ENCODE measurements at regions not wholly inside any gene's neighbourhood (a gene's known extent, or its start where the extent isn't known, plus 50 kb on each side); places are given as distances from the start of the nearest gene placed in this dataset.

DNA sequence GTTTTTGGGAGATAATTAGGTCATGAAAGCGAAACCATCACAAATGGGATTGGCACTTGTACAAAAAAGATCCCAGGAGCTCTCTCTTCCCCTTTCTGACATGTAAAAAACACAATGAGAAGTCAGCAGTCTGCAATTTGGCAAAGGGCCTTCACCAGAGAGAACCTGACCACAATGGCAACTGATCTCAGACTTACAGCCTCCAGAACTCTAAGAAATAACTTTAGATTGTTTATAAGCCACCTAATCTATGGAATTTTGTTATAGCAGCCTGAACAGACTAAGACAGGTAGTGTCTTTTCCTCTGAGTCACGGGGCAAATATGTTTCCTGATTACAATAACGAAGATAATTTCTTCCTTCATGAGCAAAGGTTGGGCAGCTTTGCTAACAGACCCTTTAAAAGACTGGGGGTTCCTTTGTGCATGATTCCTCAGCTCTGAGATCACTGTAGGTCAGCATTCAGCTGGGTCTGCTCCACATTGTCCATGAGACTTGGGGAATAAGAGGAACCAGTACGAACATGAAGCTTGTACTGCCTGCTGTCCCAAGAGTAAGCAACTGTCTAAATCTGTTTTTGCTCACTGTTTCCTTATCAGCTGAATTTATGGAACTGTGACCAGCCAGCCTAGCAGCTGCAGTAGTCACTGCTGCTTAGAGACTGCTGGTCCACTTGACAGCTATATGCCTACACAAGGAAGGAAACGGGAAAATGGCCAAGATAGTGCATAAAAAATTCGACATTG is 191.6 kb downstream of the ANAPC10 start:
- no peaks in the 10 kb centered on the region for H3K27me3 ChIP-seq (ENCODE audit: insufficient read depth, poor library complexity, severe bottlenecking)
- DNase-seq (ENCODE audit: low spot score) = no peak

GRCh38 chr4:144910723-144911122 is 187.3 kb downstream of the ANAPC10 start:
- DNase-seq (ENCODE audit: low spot score) (no peak), ATAC-seq (ENCODE audit: low read depth) (no peak)
- TF ChIP-seq CTCF (IDR thresholded peaks at IDR 0.05; ENCODE audit: poor library complexity, severe bottlenecking) = no peak
- no peak overlapping the region for H3K4me3 ChIP-seq (ENCODE audit: severe bottlenecking)
- H3K27ac ChIP-seq (ENCODE audit: poor library complexity, severe bottlenecking) = no peak overlapping the region
- no peaks in the 10 kb centered on the region for H3K9me3 ChIP-seq (ENCODE audit: severe bottlenecking)
- H3K4me1 ChIP-seq (ENCODE audit: insufficient read depth, poor library complexity, severe bottlenecking) = no peaks in the 10 kb centered on the region
- no peaks in the 10 kb centered on the region for H3K27me3 ChIP-seq (ENCODE audit: insufficient read depth, poor library complexity, severe bottlenecking)
- no peaks in the 10 kb centered on the region for H3K36me3 ChIP-seq (ENCODE audit: low read depth)

More for the DNA sequence above, 191.6 kb downstream of the ANAPC10 start:
- Histone ChIP-seq H3K36me3 (ENCODE audit: low read depth) (no peaks in the 10 kb centered on the region), H3K27ac (ENCODE audit: poor library complexity, severe bottlenecking) (no peak overlapping the region), H3K4me1 (ENCODE audit: insufficient read depth, poor library complexity, severe bottlenecking) (no peaks in the 10 kb centered on the region), H3K4me3 (ENCODE audit: severe bottlenecking) (no peak overlapping the region), H3K9me3 (ENCODE audit: severe bottlenecking) (no peaks in the 10 kb centered on the region)
- TF ChIP-seq CTCF (IDR thresholded peaks at IDR 0.05; ENCODE audit: poor library complexity, severe bottlenecking) = no peak
- ATAC-seq (ENCODE audit: low read depth) = peak; percentile 12; the same call in 1 of the 3 replicates

Measured in RWPE2 (cell line).